Ramos (cell line): ENCODE measurements at regions not wholly inside any gene's neighbourhood (a gene's known extent, or its start where the extent isn't known, plus 50 kb on each side); places are given as distances from the start of the nearest gene placed in this dataset.

Experiments
- in situ Hi-C: fragments of 300-500 bp; cut with MboI; formaldehyde crosslinking; loops from one replicate; pipeline ENCODE4 v1.14.3; 2022; ENCODE audit warnings: low sequenced_read_pairs; ENCODE audit not compliant: unreplicated experiment

DNA sequence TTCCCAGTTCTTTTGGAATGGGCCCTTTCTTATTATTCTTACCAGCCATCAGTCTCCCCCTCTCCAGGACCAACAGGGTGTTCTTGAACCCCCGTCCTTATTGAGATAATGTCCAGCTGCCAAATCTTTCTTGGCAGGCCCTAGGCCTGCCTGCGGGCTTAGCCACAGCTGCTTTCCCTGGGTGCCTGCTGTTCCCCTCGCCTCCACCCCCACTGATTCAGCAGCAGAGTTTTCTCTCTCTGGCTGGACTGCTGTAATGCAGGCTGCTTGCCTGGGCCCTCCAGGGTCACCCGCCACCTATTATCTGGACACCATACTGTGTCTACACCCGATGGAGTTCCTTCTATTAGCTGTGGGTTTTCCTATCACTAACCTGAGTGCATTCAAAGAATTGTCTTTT, 395.4 kb upstream of the ATP5MC3 start:
- in situ Hi-C loops, result no loop called here

DNA sequence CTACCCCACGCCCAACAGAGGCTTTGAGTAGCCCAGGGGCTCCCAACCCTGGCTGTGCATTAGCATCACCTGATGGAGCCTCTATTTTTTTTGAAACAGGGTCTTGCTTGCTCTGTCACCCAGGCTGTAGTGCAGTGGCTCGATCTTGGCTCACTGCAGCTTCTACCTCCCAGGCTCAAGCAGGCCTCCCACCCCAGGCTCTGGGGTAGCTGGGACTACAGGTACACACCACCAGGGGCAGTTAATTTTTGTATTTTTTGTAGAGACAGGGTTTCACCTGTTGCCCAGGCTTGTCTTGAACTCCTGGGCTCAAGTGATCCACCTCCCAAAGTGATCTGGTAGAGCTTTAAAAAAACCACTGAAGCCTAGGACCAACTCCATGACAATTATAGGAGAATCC, 394.8 kb upstream of the ATP5MC3 start:
- in situ Hi-C loops, result no loop called here

GRCh38 chr2:175575346-175576258, 394.1 kb upstream of the ATP5MC3 start:
- in situ Hi-C loops, result no loop called here

DNA sequence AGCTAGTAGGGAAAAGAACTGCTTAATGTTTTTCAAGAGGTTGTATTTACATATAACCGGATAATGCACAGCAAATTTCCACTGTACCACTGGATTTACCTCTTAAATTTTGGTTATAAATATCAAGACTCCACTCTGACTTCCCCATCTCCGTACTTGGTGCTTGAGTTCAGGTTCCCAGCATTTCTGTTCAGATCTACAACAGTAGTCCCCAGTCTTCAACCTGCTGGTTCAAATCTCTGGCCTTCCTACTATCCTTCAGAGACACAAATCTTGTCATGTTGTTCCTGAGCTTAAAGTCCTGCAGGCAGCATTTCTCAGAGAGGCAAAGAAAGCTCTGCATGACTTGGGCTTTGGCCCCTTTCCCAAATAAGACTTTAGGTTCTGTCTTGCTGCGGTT, 392.6 kb upstream of the ATP5MC3 start:
- in situ Hi-C loops, result no loop called here

DNA sequence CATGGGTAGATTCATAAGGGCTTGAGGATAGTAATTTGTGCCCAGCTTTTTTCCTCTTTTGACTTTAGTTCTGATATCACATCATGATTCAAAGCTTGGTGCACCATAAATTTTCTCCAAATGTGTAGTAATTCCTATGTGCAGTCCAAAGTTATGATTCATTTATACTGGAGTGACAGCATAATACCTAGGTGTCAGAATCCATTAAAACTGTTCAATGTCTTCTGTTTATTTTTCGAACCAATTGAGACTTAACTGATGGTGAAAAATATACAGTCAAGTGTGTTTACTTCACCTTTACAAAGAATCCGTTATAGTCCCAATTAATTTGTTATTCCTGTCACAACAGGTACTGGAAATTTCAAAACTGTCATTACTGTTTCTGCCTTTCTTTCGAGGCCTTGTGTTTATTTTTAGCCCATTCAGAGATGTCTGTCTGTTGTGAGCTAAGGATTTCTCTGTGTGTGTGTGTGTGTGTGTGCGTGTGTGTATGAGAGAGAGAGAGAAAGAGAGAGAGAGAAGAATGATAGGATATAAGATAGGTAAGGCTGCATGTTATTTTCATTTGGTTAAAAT, 389.7 kb upstream of the ATP5MC3 start:
- in situ Hi-C loops, result no loop called here

DNA sequence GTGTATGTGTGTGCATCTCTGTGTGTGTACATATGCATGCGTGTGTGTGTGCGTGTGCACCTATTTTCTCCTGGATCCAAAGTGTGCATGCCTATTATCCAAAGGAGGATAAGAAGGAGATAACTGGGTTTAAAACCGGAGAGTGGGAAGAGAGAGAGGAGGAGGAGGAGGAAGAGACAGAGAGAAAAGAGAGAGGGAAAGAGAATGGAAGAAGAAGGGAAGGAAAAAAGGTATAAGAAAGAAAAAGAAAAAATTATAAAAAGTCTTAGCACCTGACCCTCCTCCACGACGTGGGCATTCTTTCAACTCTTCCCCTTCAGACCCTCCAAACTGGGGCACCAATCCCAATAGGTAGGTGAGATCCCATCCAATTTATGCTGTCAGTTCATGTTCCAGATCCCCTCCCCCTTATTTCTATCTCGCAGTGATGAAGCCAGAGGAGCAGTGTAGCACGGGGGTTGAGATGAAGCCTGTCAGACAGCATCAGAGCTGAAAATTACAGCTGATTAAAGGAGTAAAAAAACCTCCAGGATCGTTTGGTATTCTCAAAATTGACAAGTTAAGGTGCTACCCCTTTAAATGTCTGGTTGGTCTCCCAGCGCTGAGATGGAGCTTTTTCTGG, 386.7 kb upstream of the ATP5MC3 start:
- in situ Hi-C loops, result no loop called here

DNA sequence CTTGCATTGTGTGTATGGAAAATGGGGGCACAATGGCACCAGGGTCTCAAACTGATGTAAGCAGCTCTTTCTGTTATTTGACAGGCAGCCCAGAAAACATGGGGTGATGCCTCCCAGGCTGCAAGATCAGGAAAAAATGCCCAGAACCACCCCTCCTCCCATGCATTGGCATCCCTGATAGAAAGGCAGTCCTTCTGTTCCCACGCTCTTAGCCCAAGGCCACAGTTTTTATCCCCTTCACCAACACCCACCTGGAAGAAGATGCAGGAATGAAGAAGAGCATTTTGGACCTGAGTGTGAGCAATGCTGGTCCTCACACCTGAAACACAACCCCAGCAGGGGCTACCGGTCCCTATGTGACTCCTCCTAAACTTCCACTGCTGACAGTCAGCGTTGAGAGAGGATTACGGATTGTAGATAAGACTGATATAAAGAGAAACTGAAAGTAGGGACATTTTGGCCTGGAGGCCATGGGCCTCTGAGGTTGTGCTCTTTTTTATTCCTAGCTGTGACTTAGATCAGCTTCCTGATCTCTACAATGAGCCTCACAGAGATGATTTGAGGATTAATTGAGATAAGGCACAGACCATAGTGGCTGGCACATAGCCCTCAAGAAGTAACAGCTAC, 386.0 kb upstream of the ATP5MC3 start:
- in situ Hi-C loops, result no loop called here

DNA sequence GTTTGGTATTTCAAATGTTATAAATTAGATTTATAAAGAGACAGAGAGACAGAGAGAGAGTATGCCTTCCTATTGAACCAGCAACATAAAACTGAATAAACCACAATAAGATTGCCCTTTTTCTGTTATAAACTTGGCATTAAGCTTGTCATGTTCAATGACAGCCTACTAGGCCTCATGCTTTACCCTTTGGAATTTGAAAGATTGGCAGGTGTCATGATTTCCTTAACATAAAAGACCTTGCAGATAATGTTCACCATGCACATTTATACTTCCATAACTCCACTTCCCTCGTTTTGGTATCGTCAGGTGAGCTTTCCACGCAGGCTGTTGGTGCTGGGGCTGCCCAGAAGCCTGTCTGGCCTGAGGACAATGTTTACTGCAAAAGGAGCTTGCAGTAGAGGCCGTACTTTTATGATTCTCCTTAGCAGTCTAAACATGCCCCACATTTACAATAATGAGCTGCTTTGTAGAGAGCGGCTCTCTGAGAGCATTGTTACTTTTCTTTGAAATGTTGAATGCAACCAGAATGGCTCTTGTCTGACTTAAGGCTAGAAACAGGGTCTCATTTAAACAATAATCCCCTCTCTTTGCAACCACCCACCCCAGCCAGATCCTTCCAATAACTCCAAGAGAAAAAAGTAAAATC, 379.1 kb upstream of the ATP5MC3 start:
- in situ Hi-C loops, result no loop called here

DNA sequence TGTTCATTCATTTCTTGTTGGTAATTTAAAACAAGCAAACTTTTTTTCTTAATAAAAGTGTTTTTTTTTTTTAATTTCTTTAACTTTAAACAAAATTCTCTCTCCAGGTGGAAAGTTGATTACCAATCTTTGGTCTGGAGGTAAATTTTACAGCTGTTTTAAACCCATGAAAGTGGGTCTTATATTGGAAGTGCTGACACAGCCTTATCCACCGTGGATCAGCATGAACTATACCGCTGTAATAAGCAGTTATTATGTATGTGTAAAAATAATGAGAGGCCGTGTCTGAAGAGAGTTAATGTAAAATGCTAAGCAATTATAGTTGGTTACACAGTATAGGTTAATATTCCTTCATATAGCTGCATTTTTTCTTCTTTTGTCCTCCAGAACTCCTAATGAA, 378.1 kb upstream of the ATP5MC3 start:
- in situ Hi-C loops, result no loop called here

DNA sequence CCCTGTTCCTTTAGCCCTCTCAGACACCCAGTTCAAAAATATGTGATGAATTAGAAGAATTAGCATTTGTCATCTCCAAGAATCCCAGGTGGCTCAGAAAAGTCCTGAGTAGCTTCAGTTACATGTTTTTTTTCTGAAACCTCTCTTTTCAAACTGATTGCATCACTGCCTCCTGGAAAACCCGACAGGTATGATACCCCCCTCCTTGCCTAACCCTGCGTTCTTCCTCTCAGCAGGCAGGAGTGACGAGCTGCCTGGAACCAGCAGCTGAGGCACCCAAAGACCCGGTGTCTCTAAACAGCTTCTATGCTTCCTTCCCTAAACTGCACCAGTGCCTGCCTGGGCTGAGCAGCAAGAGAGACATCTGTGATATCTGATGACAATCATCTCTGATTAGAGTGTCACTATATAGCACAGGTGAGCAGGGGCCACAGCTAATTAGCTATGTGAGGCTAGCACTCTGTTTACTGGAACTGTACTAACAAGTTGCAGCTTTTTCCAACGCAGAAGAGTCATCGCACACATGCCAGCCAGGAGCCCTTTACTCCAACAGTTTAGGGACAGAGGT, 376.4 kb upstream of the ATP5MC3 start:
- in situ Hi-C loops, result no loop called here

DNA sequence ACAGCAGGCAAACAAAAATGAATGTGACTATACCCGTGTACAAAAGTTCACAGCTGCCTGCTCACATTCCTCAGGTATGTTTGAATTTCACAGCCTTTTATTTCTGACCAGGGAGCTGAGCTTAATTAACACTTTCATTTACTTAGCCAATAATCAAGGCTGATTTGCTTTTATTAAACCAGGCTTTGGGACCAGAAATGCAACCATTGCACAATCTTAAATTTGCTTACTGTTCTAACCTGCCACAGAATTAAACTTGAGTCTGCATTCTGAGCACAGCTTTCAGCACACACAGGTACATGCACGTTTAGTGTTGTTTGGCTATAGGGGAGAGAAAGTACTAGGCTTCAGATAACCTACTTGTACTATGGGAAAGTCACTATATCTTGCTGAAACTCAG, 372.4 kb upstream of the ATP5MC3 start:
- in situ Hi-C loops, result no loop called here

DNA sequence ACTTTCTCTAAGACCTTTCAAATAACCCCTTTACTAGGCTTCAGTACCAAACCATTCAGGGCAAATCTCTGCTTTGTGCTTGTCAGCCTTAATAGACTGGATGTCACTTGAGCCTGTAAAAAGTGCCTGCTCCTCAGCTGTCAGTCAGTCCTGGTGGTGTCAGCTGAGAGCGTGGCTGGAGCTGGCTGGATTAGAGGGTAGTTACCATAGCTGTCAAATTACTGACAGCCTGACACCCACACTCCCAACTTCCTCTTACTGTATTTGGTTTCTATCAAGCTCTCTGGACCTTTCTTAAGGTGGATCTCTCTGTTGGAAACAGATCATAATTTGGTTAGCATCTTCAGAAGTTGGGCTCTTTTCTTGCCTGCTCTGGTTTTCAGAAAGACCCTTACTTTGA, 371.4 kb upstream of the ATP5MC3 start:
- in situ Hi-C loops, result no loop called here

DNA sequence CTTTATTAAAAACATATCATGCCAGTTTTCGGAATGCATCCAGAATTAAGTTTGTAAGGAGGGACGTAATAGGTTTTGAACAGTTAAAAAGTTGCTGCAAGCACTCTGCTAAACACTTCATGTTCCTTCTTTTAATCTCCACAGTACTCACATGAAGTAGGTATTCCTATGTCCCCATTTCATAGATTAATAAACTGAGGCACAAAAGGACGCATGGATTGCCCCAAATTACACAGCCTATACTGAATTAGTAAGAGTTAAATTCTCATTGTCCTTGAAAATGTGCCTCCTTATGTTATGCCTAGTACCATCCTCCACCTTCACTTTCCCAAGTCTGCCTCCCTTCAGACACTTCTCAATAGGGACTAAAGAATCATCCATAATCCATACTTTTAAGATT, 358.9 kb upstream of the ATP5MC3 start:
- in situ Hi-C loops, result no loop called here

DNA sequence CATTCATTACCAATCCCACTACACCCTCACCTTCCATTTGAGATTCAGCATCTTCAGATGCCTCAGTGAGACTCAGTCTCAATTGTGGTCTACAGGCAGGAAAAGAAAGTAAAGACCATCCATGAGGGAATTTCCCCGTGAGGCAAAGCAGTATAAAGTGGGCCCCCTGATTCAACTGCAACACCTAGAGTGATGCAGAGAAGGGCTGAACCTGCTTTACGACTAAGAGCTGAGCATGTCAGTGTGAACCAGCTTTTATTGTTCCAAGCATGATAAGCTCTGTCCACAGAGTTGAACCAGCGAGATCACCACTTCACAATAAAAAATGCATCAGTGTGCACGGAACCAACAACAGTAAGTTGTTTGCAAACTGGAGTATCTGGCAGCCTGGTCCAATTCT, 357.6 kb upstream of the ATP5MC3 start:
- in situ Hi-C loops, result no loop called here

DNA sequence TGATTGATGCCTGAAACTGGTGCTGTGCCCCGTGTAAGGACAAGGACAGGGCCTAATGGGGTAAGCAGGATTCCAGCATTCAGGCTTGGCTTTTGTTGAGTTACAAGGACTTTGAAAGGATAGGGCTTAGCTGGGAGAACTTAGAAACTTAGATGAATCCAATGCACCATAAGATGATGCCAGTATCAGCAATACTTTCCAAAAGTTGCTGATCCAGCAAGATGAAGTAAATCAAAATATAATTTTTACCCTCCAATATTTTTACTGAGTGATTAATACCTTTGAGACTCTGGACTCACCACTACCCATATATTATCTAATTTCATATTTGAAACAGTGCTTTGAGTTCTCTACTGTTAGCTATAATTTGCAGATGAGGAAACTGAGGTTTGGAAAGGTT, 354.5 kb upstream of the ATP5MC3 start:
- in situ Hi-C loops, result no loop called here

DNA sequence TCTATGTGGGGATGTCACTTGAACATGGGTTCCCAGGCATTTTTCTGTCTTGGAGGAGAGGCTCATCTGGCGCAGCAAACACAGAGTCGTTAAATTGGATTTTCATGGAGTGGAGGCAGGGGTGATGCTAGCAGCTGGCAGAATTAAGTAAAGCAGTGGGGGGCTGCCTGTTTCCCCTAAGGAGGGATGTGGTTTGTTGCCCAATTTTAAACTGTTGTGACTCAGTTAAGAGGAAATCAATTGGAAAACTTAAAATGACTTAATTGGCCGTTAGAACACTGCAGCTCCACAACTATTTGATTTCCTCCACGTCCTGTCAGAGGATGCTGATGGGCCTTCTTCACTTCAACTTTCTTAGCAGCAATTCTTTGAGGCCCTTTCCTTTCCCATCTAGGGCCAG, 354.1 kb upstream of the ATP5MC3 start:
- in situ Hi-C loops, result no loop called here

DNA sequence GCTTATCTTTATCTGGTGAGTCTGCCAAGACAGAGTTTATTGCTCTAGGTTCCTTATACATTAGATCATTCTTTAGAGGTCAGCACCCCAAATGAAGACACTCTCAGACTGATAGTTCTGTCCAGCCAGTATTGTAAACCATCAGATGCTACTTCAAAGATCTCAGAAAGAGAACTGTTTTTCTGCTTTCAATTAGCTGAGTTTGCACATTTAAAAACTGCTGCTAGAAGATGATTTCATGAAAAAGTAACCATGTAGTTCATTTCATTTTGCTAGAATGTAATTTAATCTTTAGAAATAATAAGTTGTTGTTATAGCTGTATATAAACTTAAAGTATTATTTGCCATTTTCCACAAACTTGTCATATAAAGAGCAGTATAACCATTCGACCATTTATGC, 344.5 kb upstream of the ATP5MC3 start:
- in situ Hi-C loops, result no loop called here

DNA sequence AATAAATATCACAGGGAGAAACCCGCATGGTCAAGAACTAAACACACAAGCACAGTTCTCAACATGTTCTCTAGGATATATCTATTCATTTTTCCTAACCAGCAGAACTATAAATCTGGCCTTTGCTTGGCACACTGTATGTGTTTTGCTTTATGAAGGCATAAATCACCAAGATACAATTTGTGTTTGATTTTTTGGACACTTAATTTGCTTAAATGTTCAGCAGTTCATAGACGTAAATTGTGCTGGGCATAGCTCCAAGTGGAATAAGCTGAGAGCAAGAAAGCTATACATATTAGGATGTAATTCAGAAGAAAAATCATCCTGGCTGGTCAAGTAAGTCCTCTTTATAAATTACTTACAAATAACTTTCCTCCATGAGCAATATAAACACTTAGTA, 341.5 kb upstream of the ATP5MC3 start:
- in situ Hi-C loops, result no loop called here

DNA sequence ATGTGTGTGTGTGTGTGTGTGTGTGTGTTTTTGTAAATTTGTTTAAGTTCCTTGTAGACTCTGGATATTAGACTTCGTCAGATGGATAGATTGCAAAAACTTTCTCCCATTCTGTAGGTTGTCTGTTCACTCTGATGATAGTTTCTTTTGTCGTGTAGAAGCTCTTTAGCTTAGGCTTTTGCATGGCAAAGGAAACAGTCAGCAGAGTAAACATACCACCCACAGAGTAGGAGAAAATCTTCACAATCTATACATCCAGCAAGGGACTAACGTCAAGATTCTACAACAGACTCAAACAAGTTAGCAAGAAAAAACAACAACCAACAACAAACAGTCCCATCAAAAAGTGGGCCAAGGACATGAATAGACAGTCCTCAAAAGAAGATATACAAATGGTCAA, 336.7 kb upstream of the ATP5MC3 start:
- in situ Hi-C loops, result no loop called here

GRCh38 chr2:175516555-175516954, 335.0 kb upstream of the ATP5MC3 start:
- in situ Hi-C loops, result no loop called here
